Small intestine (tissue), 7 donors: ENCODE measurements at regions not wholly inside any gene's neighbourhood (a gene's known extent, or its start where the extent isn't known, plus 50 kb on each side); places are given as distances from the start of the nearest gene placed in this dataset.
"Not testable (repeated sequence)": the region's sequence is repeated elsewhere in the genome, so short reads cannot be mapped to it uniquely, and the experiment has no call there.

Experiments used
- DNase-seq, 2 donors: peaks; one replicate each; pipeline versions ENCODE4 v3.0.0 to v3.0.0-alpha.2; 2013
- FAIRE-seq: peaks from 2 replicates; lab custom pipeline; 2012; peaks lifted over from hg19 to GRCh38; lab: Jason Lieb, UNC
- H3K27ac ChIP-seq, 3 donors: one replicate each; pipeline ENCODE4 v1.5.1; 2013; ENCODE audit warnings: low read length in 2 of 3, mild to moderate bottlenecking in 2 of 3, control low read depth in 1 of 3, inconsistent platforms in 1 of 3, low read depth in 1 of 3, moderate library complexity in 1 of 3
- H3K27me3 ChIP-seq, 3 donors: one replicate each; pipeline ENCODE4 v1.6.1; 2013; ENCODE audit warnings: low read length in 3 of 3, inconsistent platforms in 1 of 3; ENCODE audit not compliant: control insufficient read depth in 3 of 3, insufficient read depth in 3 of 3
- H3K36me3 ChIP-seq, 3 donors: one replicate each; pipeline ENCODE4 v1.6.1; 2013; ENCODE audit warnings: low read length in 3 of 3, inconsistent platforms in 1 of 3, low read depth in 1 of 3, mild to moderate bottlenecking in 1 of 3, moderate library complexity in 1 of 3; ENCODE audit not compliant: control insufficient read depth in 3 of 3, insufficient read depth in 2 of 3
- H3K4me1 ChIP-seq, 3 donors: one replicate each; pipeline ENCODE4 v1.6.1; 2013; ENCODE audit warnings: low read length in 2 of 3, inconsistent platforms in 1 of 3, low read depth in 1 of 3, mild to moderate bottlenecking in 1 of 3, moderate library complexity in 1 of 3; ENCODE audit not compliant: control insufficient read depth in 3 of 3, insufficient read depth in 2 of 3
- H3K4me3 ChIP-seq, 3 donors: one replicate each; pipeline ENCODE4 v1.5.1; 2013; ENCODE audit warnings: low read length in 3 of 3, control low read depth in 1 of 3, inconsistent platforms in 1 of 3, low read depth in 1 of 3, mild to moderate bottlenecking in 1 of 3, moderate library complexity in 1 of 3
- H3K9me3 ChIP-seq, 2 donors: one replicate each; pipeline ENCODE4 v1.6.1; 2013; ENCODE audit warnings: low read depth in 1 of 2, low read length in 1 of 2; ENCODE audit not compliant: control insufficient read depth in 2 of 2, insufficient read depth in 1 of 2
- WGBS, 3 donors: extraction: QIAGEN DNeasy Blood & Tissue Kit; methylation state at CpG; one replicate each; pipeline ENCODE4 v1.1.7; 2013; 5-methylcytosine and 5-hydroxymethylcytosine counted together
- donor health status: healthy with polysubstance abuse.
- donor health status: control.
- donor health status: control.
- donor health status: Bipolar disorder and iron deficiency.
- donor health status: healthy.

DNA sequence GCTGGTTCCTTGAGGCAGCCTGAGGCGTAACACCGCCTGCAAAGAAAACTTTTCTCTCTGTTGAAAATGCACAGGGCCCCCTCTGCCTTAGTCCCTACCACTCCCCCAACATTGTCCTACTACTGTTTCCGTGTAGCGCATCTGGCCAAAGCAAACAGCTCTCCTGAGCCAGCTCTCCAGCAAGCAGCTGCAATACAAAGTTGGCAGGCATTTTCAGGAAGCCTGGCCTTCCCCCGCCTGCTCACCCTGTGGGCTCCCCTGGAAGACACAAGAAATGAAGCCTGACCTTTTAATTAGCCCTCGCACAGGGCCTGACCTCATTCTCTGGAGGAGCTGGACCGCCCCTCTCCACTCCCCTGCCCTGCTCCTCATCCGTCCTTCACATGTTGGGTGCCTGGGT, 66.7 kb downstream of the SOX9 start:
- no peak overlapping the region for H3K4me3 ChIP-seq
- 25 to 53% (median 46%) methylated on average over 8 of the region's 8 CpGs for WGBS, 3 donors
- no peak for DNase-seq
- H3K27me3 ChIP-seq = no peaks in the 10 kb centered on the region
- FAIRE-seq = no peak
- H3K27ac ChIP-seq = no peak overlapping the region
- H3K9me3 ChIP-seq = no peaks in the 10 kb centered on the region
- H3K4me1 ChIP-seq = no peaks in the 10 kb centered on the region
- H3K36me3 ChIP-seq = no peaks in the 10 kb centered on the region

DNA sequence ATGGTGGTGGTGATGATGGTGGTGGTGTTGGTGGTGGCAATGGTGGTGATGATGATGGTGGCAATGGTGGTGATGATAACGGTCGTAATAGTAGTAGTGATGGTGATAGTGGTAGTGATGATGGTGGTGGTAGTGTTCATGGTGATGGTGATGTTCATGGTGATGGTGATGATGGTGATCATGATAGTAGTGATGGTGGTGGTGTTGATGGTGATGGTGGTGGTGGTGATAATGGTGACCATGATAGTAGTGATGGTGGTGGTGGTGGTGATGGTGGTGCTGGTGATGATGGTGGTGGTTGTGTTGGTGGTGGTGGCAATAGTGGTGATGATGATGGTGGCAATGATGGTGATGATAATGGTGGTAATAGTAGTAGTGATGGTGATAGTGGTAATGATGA, 68.0 kb downstream of the SOX9 start:
- no peak for DNase-seq
- no peak overlapping the region for H3K4me3 ChIP-seq

DNA sequence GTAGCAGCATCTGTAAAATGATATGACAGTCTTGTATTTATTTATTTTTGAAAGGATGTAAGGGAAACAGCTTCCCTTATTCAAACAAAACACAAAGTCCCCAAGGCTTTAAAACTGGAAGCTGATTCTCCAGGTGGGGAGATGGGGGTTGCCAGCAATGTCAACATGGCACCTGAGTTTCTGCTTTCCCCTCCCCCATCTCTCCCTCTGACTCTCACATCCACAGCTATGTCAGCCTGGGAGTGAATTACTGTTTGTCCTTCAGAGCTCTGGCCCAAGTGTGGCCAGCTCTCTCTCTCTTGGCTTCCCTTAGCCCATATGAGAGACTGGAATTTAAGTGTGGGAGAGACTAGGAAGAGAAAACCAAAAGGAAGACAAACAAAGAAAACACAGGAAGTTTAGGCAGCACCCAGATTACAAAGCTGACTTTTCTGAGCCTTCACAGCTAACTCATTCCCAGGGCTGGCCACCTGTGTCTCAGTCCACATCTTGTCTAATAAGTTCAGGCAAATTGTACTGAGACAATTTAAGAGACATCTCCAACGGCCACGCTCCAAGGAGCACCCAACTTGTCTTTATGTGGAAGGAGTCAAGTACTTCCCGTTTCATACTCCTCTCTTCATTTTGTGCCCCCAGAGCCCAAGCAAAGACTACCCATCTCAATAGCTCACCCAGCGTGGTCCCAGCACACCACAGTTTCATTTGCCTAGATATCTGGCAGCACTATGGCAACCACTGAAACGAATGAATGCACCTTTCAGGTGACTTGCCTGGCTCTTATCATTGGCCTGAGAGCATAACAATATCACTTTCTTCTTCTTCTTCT, 69.2 kb downstream of the SOX9 start:
- Histone ChIP-seq H3K9me3 (no peaks in the 10 kb centered on the region), H3K36me3 (no peaks in the 10 kb centered on the region), H3K4me1 (no peaks in the 10 kb centered on the region), H3K4me3 (no peak overlapping the region), H3K27ac (no peak overlapping the region), H3K27me3 (no peaks in the 10 kb centered on the region)
- FAIRE-seq = no peak
- 70 to 81% (median 79%) methylated on average over 5 of the region's 5 CpGs for WGBS, 3 donors
- no peak for DNase-seq

More for the DNA sequence above, 68.0 kb downstream of the SOX9 start:
- Histone ChIP-seq H3K36me3 (no peaks in the 10 kb centered on the region), H3K4me1 (no peaks in the 10 kb centered on the region), H3K27ac (no peak overlapping the region), H3K27me3 (no peaks in the 10 kb centered on the region), H3K9me3 (no peaks in the 10 kb centered on the region)
- FAIRE-seq = no peak
- 96 to 100% (median 98%) methylated on average over 2 of the region's 2 CpGs for WGBS, 3 donors

DNA sequence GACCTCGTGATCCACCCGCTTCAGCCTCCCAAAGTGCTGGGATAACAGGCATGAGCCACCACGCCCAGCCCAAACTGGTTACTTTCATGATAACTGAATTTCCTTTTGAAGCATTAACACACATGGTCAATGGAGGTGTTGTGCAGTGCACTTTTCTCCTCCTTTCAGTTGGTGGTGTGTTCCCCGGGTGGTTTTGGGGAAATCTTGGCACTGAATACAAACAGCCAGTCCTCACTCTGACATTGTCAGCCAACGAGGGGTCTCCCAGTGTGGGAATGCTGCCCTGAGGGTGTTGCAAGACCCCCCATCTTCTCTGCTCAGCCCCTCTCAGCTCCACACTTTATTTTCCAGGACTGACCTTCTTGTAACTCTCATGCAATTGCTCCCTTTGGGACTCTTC, 70.5 kb downstream of the SOX9 start:
- Histone ChIP-seq H3K27ac (no peak overlapping the region), H3K9me3 (no peaks in the 10 kb centered on the region), H3K27me3 (no peaks in the 10 kb centered on the region), H3K4me1 (no peaks in the 10 kb centered on the region), H3K36me3 (no peaks in the 10 kb centered on the region), H3K4me3 (no peak overlapping the region)
- no peak for FAIRE-seq
- DNase-seq = no peak
- 77 to 91% (median 84%) methylated on average over 5 of the region's 5 CpGs for WGBS, 3 donors

DNA sequence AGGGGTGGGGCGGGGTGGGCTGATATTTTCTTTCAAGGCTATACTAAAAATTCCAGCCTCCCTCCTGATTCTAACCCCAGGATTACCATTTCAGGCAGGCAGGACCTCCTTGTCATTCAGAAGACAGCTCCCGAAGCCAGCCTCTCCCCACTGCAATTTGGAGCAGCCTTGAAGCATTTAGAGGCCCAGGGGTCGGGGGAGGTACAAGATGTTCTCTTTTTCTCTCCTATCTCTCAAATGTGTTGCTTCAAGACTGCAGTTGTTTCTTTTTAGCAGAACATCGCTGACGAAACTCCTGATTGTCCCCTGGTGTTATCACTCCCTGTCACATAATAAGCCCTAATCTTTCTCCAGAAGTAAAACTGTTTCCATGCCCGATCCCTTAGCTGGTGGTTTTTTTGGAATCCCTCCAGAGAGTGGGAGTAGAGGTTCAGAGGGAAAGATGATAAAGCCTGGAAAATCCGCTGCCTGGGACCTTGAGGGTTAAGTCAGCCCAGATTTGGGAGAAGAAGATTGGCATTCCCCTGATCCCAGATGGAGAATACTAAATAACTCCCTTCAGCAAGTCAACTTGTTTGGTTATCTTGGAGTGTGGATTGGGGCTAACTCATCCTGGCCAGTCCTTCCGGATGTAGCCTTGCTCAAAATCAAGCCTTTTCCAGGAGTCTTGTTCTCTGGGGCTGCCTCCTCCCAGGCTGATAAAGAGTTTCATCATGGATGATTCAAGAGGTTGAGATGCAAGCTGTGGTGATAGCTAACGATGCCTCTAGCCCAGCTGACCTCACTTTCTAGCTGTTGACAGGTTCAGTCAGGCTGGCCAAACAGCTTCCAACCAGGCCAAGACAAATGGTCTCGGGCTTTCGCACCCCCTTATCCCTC, 71.3 kb downstream of the SOX9 start:
- 77 to 78% (median 77%) methylated on average over 11 of the region's 11 CpGs for WGBS, 3 donors
- H3K36me3 ChIP-seq = no peaks in the 10 kb centered on the region
- H3K9me3 ChIP-seq = no peaks in the 10 kb centered on the region
- FAIRE-seq (no peak), DNase-seq (no peak)
- H3K27ac ChIP-seq = no peak overlapping the region
- no peaks in the 10 kb centered on the region for H3K27me3 ChIP-seq
- H3K4me1 ChIP-seq = no peaks in the 10 kb centered on the region
- H3K4me3 ChIP-seq = no peak overlapping the region

DNA sequence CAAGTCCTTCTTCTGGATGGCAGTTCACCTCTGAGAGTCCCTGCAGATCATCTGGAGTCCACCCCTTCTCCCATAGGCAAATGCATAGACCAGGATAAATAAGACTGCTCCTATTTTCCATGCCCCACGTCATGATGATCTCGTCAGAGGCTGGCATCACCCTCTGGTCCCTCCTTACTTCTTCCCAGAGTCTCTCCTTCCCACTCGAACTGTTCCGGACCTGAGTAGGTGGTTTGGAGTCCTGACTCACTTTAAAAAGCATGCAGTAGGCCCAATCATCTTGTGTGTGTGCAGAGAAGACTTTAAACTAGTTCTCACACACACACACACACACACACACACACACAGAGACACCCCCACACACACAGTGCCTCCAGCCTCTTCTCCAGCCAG, 72.0 kb downstream of the SOX9 start:
- H3K4me3 ChIP-seq = no peak overlapping the region
- no peak overlapping the region for H3K27ac ChIP-seq
- no peak for FAIRE-seq
- DNase-seq = no peak
- H3K27me3 ChIP-seq = no peaks in the 10 kb centered on the region
- no peaks in the 10 kb centered on the region for H3K4me1 ChIP-seq
- no peaks in the 10 kb centered on the region for H3K36me3 ChIP-seq
- WGBS, 3 donors = 85 to 90% (median 85%) methylated on average over 4 of the region's 4 CpGs
- H3K9me3 ChIP-seq = no peaks in the 10 kb centered on the region

DNA sequence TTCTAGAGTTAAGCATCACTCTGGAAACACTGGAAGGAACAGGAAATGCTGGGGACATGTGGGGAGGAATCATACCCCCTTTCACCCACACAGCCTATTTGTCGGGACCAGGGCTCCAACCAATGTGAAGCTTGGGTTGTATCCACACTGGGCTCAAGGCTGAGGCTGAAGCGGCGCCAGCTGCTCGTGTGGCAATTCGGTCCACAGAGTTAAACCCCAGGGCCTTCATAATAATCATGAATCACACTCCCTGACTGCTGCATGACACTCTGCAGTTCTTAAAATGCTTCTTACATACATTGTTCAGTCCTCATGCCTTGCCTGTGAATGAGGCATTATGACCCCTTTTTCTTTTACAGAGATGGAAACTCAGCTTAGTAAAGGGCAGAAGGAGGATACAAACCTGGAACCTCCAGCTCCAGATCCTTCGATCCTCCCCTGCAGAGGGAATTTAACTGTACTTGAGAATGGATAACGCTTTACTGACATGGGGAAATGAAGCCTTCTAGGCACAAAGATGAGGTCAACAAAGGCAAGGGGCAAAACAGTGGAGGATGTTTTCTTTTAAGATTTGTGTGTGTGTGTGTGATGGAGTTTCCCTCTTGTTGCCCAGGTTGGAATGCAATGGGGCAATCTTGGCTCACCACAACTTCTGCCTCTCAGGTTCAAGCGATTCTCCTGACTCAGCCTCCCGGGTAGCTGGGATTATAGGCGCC, 72.7 kb downstream of the SOX9 start:
- Histone ChIP-seq H3K36me3 (no peaks in the 10 kb centered on the region), H3K27ac (no peak overlapping the region), H3K27me3 (no peaks in the 10 kb centered on the region), H3K4me3 (no peak overlapping the region), H3K4me1 (no peaks in the 10 kb centered on the region), H3K9me3 (no peaks in the 10 kb centered on the region)
- no peak for FAIRE-seq
- 88 to 90% (median 90%) methylated on average over 10 of the region's 10 CpGs for WGBS, 3 donors
- DNase-seq = no peak

DNA sequence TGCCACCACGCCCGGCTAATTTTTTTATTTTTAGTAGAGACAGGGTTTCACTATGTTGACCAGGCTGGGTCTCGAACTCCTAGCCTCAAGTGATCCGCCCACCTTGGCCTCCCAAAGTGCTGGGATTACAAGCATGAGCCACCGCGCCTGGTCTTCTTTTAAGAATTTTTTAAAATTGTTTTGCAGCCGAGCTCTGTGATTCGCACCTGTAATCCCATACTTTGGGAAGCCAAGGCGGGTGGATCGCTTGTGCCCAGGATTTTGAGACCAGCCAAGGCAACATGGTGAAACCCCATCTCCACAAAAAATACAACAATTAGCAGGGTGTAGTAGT, 73.3 kb downstream of the SOX9 start:
- FAIRE-seq, H3K36me3 ChIP-seq, H3K4me3 ChIP-seq, H3K27ac ChIP-seq, H3K4me1 ChIP-seq, H3K9me3 ChIP-seq, H3K27me3 ChIP-seq, DNase-seq: not testable (repeated sequence)
- WGBS, 3 donors = 94 to 96% (median 95%) methylated on average over 10 of the region's 10 CpGs
